GM23248 (cell line): ENCODE measurements at regions not wholly inside any gene's neighbourhood (a gene's known extent, or its start where the extent isn't known, plus 50 kb on each side); places are given as distances from the start of the nearest gene placed in this dataset.

Experiments used
- EZH2 ChIP-seq: fragments of 200-600 bp; sonication (generic); IDR thresholded peaks from 2 replicates; pipeline ENCODE4 v1.6.1; 2018; ENCODE audit warnings: antibody characterized with exemption, mild to moderate bottlenecking; ENCODE audit not compliant: insufficient read depth, poor library complexity, severe bottlenecking
- EZH2phosphoT487 ChIP-seq: fragments of 200-600 bp; sonication (generic); IDR thresholded peaks from 2 replicates; pipeline ENCODE4 v1.6.1; 2018; ENCODE audit warnings: antibody characterized with exemption, moderate library complexity, mild to moderate bottlenecking, low read depth; ENCODE audit not compliant: insufficient read depth

- TF ChIP-seq EZH2 (no peak), EZH2phosphoT487 (no peak)
Observed at GRCh38 chr9:82167296-82167695, 178.7 kb downstream of the SPATA31D1 start.
